GM18519 (cell line): ENCODE measurements at regions not wholly inside any gene's neighbourhood (a gene's known extent, or its start where the extent isn't known, plus 50 kb on each side); places are given as distances from the start of the nearest gene placed in this dataset.

ENCODE experiments used
- ATAC-seq: cut with Tn5 transposase; IDR thresholded peaks from one replicate; pipeline ENCODE4 v1.9.1; 2021; ENCODE audit warnings: mild to moderate bottlenecking, moderate library complexity; ENCODE audit not compliant: unreplicated experiment, low FRiP score

DNA sequence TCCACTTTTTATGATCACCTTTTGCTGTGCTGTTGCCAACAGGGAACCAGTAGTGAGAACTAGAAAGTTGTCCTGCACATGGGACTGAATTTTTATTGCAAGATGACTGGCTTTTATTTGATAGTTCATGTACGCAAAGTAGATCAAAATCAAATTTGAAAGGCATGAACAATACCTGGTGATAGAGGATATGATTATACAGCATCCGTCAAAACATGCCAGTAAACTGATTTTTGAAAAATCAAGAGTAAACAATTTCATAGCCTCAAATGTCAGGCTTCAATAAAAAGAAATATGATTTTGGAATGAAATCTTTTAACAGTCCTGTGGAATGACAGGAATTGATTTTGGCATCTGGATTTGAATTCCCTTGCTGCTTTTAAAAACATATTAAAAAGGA, 219.6 kb upstream of the LRRN1 start:
- ATAC-seq, result no peak

DNA sequence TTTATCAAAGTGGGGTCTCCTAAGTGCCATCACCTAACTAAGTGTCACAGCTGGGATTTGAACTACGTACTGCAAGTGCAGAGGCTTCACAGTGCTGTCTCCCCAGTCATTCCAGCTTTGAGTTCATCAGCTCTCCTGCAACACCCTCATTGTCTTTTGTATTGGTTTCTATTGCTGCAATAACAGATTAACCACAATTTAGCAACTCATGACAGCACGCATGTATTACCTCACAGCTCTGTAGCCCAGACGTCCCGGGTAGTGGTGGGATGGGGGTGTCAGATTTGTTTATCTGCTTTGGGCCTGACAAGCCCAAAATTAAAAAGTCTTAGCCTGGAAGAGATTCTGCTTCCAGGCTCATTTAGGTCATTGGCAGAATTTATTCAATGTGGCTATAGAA, 220.5 kb upstream of the LRRN1 start:
- no peak for ATAC-seq

DNA sequence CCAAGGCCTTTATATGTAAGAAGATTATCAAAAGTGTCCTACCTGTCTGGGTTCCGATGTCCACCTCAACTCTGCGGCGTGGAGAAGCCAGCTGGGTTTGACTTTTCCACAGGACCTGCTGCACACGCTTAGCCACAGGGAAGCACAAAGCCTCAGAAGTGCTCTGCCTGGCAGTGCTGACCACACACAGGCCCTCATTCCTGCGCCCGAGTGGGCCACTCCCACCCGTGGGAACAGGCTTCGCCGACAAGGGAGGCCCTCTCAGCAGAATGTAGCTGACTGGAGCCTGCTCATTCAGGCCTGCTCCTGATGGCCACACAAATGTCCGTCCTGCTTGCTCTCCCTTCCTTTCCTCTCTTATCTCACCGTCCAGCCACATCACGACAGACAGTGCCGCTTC, 221.4 kb upstream of the LRRN1 start:
- no peak for ATAC-seq

DNA sequence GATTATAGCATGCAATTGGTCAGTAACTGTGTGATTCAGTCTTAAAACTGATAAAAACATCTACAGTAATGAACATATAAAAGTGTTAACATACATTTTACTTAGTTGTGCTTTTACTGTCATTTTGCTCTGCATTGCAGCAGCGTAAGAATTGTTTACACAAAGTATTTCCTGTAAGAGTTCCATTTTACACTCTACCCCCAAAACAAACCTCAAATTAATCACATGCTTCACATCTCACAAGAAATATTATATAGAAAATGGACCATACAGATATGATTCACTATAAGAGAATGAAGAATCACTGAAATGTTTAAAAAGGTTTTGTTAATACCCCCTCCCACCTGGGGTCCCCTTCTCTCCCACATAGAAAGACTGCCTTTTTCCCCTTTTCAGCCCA, 225.9 kb upstream of the LRRN1 start:
- ATAC-seq, result no peak

DNA sequence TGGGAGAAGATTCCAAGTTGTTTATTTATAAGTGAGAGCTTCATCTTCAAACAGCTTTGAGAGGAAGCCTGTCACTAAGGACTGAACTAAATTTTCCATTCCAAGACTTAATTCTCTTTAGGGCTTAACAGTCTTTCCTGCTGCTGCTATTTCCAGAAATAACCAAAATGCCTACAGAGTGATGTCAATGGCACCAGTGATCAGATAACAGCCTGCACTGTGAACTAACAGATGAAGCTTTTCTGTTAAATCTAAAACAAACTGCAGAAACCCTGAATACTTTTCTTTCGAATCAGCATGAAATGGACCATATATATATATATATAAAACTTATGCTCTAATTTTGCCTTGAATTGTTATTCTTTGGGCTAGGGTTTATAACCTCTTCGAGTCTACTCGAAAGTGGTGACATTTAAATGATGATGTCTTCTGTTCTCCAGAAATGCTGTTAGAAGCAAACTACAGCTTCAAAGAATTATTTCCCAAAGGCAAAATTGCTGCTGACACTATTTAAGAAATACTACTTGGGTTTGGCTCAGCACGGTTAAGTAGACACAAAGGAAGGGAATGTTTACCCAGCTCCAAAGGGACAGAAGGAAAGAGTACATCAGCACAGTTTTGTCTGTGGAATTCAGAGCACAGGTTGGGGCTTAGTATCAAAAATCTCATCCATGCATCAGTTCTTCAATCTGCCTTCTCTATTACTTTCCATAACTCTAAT, 238.5 kb upstream of the LRRN1 start:
- no peak for ATAC-seq

DNA sequence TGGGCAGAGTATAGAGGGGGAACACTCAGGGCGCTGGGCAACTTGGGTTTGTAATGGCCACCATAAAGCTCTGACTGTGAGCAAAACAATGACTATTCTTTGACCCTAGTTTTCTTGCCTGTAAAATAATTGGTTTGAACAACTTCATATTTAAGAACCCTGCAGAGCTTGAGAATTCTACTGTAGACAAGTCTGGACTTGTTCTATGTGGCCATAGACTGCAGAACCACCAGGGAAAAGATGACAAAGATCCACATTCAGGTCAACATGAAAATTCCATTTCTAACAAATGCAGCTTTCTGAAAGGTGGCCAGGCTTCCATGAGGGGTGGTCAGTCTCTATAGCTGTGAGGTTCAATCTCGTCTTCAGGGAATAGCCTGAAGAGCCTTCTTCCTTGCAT, 239.4 kb upstream of the LRRN1 start:
- ATAC-seq, result no peak

DNA sequence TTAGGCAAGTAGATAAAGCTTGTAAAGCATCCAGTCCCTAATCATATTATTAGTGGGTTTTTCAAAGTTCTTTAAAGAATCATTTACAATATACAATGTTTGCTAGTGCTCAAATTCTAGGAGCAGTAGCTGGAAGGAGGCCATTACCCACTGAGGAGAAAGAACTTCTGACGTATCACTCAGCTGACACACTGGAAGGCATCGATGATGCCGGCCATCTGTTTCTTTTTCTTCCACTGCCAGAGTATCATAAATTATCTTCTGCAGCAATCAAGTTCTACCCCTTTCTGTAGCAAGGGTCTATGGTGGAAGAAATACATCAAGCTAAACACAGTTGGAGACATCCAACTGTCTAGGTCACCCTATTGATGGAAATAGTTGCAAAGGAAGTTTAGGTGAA, 243.2 kb upstream of the LRRN1 start:
- no peak for ATAC-seq

DNA sequence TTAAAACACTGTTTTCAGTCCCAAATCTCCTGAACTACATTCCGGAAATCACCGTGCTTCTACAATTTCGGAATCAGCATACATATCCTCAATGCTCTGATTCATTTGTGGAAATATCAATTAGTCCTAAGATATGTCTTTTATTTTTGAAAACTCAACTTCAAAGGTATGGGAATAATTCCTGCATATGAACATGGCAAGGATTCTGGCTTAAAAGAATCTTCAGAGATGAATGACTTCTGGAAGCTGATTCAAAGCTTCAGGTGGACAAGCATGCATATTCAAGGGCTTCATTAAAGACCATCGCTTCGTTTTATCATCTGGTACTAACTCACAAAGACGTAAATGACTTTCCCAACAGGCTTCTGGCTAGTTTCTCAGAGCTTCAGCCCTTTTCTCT, 246.0 kb upstream of the LRRN1 start:
- ATAC-seq, result no peak

DNA sequence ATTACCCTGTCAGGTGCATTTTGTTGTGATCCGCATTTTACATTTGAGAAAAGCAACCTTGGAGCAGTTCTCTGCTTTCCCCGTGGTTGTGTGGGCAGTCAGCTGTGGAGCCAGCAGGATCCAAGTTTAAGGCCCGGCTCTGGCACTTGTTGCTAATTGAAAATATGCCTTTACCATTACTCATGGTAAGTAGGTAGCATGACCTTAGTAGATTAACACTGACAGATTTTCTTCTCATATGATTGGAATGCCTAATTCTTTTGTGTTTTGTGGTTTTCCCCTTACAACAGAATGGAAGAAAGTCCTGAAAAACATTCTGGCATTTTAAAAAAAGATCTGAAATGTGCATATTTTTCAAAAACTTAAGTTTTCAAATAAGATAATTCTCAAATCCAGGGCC, 246.5 kb upstream of the LRRN1 start:
- no peak for ATAC-seq

DNA sequence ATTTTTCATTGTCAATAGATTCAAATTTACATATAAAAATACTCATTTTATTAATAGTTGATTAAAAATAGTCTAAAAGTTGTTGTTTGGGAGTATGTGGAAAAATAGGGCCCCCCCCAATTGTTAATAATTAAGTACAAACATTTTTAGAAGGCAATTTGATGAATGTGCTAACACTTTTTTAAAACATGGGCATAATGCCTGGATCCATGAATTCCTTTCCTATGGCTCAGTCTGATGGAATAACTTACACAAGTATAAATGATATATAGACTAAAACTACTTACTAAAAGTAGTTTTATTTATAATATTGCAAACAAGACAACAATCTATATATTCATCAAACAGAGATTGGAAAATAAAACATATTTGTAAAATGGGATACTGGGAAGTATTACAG, 247.2 kb upstream of the LRRN1 start:
- ATAC-seq, result no peak

DNA sequence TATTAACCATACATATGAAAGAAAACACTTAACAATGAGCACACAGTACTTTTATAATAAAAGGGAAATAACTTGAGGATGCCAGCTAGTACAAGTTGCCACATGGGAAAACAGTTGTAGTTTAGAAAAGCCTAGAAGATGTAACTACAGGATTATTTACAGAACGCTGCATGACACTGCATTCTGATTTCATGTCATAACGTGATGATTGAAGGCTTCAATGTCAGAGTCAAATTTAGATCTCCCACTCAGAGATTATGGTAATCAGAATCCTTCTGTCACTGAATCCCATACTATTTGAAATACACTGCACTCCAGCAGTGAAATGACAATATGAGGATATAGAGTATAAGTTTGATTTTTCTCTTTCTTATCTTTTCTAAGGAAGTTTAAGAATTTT, 253.9 kb upstream of the LRRN1 start:
- ATAC-seq, result no peak

DNA sequence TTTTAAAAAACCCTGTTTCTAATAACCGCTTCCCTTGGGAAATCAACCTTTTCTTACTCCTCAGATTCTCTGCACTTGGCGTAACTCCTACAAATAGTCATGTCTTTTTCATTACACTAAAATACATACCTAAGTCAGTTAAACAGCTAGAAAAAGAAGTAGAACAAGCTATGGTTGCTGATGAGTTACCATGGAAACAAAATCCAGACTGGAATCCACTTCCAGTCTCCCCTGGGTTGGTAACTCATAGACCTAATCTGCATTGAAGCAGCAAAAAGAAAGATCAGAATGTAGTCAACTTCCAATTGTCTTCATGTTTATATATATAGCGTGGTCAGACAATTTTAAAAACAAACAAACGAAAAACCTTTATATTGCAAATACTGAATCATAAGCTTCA, 260.8 kb upstream of the LRRN1 start:
- no peak for ATAC-seq

DNA sequence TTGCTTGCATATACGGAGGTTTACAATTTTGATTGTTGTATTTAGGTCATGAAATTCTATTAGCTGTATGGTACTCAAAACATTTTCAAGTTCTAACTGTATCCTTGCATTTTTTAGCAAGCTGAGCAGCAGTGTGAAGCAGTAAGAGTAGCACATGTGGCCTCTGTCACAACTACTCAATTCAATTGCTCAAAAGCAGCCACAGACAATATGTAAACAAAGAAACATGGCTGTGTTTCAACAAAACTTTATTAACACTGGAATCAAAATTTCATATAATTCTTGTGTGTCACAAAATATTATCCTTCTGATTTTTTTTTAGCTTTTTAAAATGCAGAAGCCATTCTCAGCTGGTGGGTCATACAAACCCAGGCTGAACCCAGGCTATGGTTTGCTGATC, 266.7 kb upstream of the LRRN1 start:
- no peak for ATAC-seq

DNA sequence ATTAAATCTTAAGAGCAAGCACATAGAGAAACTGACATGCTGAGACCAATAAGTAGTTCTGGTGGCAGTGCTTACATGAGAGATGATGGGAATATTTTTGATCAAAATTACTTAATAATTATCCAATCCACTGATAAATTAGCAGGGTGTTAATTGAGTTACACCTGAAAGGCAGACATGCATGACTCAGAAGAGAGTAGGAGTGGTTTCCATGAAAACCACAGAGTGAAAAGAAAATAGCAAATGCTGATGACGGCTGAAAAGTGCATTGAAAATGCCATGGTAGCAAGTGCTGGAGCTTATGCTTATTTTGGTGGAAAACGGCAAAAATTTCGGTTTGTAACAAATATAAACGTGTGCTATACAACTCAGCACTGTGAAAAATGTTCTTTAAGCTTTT, 267.8 kb upstream of the LRRN1 start:
- ATAC-seq, result no peak

DNA sequence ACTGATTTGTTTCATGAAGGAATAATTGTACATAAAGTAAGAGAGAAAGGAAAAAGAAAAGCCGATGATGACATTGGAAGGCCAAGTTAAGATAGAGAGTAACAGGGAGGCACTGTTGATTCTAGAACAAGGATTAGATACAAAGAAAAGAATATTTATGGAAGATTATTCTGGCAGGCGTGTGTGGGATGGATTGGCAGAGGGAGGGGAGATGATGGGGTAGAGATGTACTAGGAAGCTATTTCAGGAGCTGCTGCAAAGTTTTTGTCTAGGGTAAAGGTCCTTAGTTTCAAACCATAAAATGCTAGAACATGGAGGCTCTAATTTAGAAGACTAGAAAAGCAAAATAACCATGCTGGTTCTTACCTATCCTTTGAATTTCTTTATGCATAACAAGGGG, 280.0 kb upstream of the LRRN1 start:
- no peak for ATAC-seq

DNA sequence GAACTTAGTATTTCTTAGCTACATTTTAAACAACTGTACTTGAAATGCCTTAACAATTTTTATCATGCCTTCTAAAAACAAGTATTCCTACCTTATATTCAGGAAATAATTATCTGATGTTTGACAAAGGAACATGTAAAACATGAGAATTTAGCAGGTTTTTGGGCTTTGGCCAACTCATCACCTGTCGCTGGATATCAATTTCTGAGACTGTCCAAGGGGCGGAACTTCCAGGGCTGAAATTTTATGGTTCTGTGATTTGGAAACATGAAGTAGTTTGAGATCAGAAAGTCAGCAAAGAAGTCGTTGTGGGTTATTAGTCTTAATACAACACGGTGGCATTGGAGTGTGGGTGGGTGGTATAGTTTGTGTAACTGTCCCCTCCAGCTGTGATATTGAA, 282.2 kb upstream of the LRRN1 start:
- no peak for ATAC-seq

DNA sequence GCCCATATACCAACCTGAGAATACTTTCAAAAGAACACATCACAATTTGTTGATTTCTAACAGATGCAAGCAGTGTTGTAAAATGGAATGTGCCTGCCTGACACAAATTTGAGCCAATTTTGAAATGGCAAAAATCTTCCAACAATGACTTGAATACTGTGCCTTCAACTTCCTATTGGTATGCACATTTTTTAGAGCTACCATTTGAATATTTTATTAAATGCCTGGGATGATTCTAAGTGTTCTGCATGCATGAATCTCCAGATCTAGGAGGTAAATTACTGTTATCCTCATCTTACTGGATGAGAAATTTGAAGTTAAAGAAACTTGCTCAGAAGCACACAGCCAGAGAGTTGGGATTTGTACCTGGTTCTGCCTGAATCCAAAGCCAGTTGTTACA, 282.8 kb upstream of the LRRN1 start:
- ATAC-seq, result no peak

DNA sequence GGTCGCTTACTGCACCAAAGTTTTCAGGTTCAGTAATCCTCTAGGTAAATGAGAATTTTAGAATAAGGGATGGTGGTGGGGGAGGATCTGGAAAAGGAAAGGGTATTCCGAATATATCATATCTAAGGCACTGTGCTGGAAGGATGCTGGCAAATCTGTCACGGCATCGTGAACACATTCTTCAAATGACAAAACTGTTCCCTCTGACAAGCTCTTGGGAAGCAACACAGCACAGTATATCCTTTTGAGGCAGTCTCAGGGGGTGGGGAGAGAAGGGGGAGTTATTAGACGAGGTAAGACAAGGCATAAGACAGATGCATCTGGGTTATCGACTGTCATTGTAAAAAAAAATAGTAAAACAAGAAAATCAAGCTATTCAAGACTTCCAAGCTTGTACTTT, 289.6 kb upstream of the LRRN1 start:
- ATAC-seq, result no peak

DNA sequence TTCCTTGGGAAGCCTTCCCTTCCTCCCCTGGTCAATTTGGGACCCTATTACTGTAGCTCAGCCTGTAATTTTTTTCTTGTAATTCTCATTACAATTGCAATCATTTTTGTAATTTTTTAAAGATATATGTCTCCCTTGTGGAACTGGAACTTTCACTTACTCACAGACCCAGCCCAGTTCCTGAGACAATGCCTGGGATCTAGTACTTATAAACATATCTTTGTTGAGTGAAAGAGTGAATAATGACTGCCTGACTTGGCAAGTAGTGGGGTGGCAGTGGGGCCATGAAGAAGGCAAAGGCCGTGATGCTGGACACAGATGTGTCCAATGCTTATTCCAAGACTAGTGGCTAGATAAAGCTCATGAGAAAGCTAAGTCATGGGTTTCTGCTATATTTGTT, 294.5 kb upstream of the LRRN1 start:
- no peak for ATAC-seq

DNA sequence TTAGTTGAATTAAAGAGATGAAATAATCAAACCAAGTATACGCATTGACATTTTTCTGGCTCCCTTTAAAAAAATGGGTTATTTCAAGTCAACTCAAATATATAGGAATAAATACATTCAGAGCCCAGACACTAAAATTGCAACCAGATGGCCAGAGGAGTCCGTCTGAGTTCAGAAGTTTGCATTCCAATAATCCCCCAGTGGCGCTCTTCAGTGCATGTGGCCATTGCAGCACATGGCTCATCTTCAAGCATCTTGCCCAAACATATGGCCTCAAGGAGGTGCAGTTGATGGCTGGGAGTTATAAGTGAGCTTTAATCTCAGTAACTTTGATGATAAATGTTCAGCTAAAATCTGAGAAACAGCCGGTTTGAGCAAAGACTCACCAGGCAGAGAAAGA, 295.8 kb upstream of the LRRN1 start:
- ATAC-seq, result no peak

DNA sequence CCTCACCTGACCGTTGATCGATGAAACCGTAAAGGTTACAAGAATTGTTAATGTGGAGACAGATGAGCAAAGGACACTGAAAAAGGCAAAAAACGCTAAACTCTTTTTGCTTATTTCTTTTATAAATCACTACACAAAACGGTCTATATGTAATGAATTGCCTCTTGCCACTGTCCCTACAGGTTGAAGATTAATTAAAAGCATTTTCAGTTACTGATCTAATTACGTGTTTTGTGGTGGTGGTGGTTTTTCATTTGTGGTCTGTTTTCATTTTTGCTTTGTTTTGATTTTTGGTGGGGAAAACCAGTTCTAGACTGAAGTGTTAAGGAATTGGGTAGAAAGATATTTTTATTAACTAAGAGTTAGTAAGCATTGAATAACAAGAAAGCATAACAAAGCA, 299.2 kb upstream of the LRRN1 start:
- ATAC-seq, result no peak

DNA sequence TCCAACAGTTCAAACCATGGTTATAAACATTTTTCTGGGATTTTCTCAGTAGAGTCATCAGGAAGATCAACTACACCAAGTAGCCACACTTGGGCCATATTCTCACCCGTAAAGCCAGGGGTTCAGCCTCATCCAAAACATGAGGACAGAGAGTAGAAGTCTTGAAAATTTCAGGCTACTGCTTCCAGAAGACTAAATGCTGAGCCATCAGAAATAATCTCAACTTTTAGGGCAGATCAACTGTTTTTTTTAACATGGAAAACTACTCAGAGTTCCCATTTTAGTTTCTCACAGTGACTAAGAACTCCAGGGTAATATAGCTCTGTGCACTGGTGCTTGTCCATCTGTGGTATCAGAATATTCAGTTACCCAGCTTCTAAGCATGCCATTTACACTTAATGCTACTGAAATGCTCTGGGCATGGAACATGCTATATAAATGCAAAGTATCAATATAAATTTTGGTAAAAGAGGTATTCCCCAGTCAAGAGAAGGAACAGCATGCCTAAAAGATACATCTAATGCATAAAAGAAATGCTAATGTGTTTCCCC, 300.1 kb upstream of the LRRN1 start:
- ATAC-seq, result no peak

DNA sequence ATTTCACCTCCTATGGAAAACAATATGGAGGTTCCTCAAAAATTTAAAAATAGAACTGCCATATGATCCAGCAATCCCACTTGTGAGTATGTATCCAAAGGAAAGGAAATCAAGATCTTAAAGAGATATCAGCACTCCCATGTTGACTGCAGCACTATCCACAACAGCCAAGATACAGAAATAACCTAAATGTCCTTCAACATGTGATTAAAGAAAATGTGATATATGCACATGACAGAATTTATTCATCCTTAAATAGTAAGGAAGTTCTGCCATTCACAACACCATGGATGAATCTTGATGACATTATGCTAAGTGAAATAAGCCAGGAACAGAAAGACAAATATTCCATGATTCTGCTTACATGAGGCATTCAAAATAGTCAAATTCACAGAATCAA, 303.6 kb upstream of the LRRN1 start:
- ATAC-seq, result no peak
